ENCODE measurements at regions not wholly inside any gene's neighbourhood (a gene's known extent, or its start where the extent isn't known, plus 50 kb on each side); places are given as distances from the start of the nearest gene placed in this dataset.
"Not testable (repeated sequence)": the region's sequence is repeated elsewhere in the genome, so short reads cannot be mapped to it uniquely, and the experiment has no call there.

DNA sequence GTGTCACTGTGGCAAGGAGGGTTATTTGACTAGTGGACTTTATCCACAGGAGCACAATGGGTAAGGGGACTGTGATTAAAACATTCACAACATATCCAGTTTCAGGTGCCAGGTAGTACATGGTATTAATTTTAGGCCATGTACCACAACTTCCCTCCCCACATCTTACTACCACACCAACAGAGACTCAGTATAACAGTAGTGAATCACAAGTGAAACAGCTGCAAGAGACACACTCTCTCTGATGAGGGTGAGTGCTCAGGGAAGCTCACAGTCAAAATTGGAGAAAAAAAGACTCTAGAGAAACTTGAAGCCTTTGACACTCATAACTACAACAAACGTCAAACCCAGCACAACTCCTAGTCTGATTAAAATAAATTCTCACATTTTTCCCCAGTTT is 367.6 kb upstream of the GYPC start:
- TF ChIP-seq, protein P1, sequence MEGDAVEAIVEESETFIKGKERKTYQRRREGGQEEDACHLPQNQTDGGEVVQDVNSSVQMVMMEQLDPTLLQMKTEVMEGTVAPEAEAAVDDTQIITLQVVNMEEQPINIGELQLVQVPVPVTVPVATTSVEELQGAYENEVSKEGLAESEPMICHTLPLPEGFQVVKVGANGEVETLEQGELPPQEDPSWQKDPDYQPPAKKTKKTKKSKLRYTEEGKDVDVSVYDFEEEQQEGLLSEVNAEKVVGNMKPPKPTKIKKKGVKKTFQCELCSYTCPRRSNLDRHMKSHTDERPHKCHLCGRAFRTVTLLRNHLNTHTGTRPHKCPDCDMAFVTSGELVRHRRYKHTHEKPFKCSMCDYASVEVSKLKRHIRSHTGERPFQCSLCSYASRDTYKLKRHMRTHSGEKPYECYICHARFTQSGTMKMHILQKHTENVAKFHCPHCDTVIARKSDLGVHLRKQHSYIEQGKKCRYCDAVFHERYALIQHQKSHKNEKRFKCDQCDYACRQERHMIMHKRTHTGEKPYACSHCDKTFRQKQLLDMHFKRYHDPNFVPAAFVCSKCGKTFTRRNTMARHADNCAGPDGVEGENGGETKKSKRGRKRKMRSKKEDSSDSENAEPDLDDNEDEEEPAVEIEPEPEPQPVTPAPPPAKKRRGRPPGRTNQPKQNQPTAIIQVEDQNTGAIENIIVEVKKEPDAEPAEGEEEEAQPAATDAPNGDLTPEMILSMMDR (conservative IDR thresholded peaks at IDR 0.05; ENCODE audit: low read depth, low read length), result no peak
- DNase-seq (ENCODE audit: low read depth), result no peak
- H3K4me3 ChIP-seq (ENCODE audit: low read length), result no peak overlapping the region

- DNase-seq (ENCODE audit: low read depth), result not testable (repeated sequence)
Measured at GRCh38 chr2:126293962-126294361, 362.0 kb upstream of the GYPC start.

GRCh38 chr2:126299469-126299976 is 356.4 kb upstream of the GYPC start:
- no peak for DNase-seq (ENCODE audit: low read depth)
- no peak overlapping the region for H3K4me3 ChIP-seq (ENCODE audit: low read length)
- TF ChIP-seq, protein P1 (conservative IDR thresholded peaks at IDR 0.05; ENCODE audit: low read depth, low read length), result no peak

More at GRCh38 chr2:126293962-126294361, 362.0 kb upstream of the GYPC start:
- H3K4me3 ChIP-seq (ENCODE audit: low read length), result not testable (repeated sequence)

DNA sequence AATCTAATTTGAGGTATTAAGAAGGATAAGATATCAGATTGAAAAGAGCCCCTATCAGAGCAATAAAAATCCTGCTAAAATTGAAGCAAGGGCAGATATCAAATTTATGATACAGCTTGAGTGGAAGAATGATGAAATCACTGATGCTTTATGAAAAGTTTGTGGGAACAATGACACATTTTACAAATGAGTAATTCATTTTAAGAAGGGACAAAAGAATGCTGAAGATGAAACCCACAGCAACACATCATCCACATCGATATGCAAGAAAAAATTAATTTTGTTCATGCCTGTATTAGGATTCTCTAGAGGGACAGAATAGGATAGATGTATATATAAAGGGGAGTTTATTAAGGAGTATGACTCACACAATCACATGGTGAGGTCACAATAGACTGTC is 355.6 kb upstream of the GYPC start:
- TF ChIP-seq, protein P1 (conservative IDR thresholded peaks at IDR 0.05; ENCODE audit: low read depth, low read length), result no peak
- no peak overlapping the region for H3K4me3 ChIP-seq (ENCODE audit: low read length)
- no peak for DNase-seq (ENCODE audit: low read depth)

- DNase-seq (ENCODE audit: low read depth), result no peak
- no peak overlapping the region for H3K4me3 ChIP-seq (ENCODE audit: low read length)
- TF ChIP-seq, protein P1 (conservative IDR thresholded peaks at IDR 0.05; ENCODE audit: low read depth, low read length), result no peak
Measured at GRCh38 chr2:126302043-126302442, 353.9 kb upstream of the GYPC start.

GRCh38 chr2:126303113-126303512 is 352.8 kb upstream of the GYPC start:
- H3K4me3 ChIP-seq (ENCODE audit: low read length), result no peak overlapping the region
- TF ChIP-seq, protein P1 (conservative IDR thresholded peaks at IDR 0.05; ENCODE audit: low read depth, low read length), result no peak
- no peak for DNase-seq (ENCODE audit: low read depth)

GRCh38 chr2:126304154-126304553 is 351.8 kb upstream of the GYPC start:
- H3K4me3 ChIP-seq (ENCODE audit: low read length), result no peak overlapping the region
- TF ChIP-seq, protein P1 (conservative IDR thresholded peaks at IDR 0.05; ENCODE audit: low read depth, low read length), result no peak
- no peak for DNase-seq (ENCODE audit: low read depth)

- TF ChIP-seq, protein P1 (conservative IDR thresholded peaks at IDR 0.05; ENCODE audit: low read depth, low read length), result no peak
Measured at GRCh38 chr2:126306539-126306938, 349.4 kb upstream of the GYPC start.

More at GRCh38 chr2:126306539-126306938, 349.4 kb upstream of the GYPC start:
- DNase-seq (ENCODE audit: low read depth), result no peak
- H3K4me3 ChIP-seq (ENCODE audit: low read length), result no peak overlapping the region
